ENCODE measurements at regions not wholly inside any gene's neighbourhood (a gene's known extent, or its start where the extent isn't known, plus 50 kb on each side); places are given as distances from the start of the nearest gene placed in this dataset.
A peak's percentile ranks its signal among the peaks of the same experiment; 100 is the strongest.

GRCh38 chr18:39191931-39192330 lies 1626.3 kb upstream of the CELF4 start:
- intact Hi-C loops (cut with DNase I), result no loop called here
- Histone ChIP-seq H3K27ac (no peak overlapping the region), H3K36me3 (no peaks in the 10 kb centered on the region), H3K4me1 (no peaks in the 10 kb centered on the region), H3K4me3 (no peak overlapping the region), H3K9me3 (no peaks in the 10 kb centered on the region), H3K27me3 (no peaks in the 10 kb centered on the region)
- ATAC-seq, result no peak
- WGBS (ENCODE audit: insufficient coverage, low coverage, low lambda C conversion rate, missing lambda C conversion rate), result 75% methylated on average over 1 of the region's 1 CpG
- DNase-seq, result no peak
- TF ChIP-seq CTCF (IDR thresholded peaks at IDR 0.05) (no peak), POLR2A (IDR thresholded peaks at IDR 0.05) (no peak)

DNA sequence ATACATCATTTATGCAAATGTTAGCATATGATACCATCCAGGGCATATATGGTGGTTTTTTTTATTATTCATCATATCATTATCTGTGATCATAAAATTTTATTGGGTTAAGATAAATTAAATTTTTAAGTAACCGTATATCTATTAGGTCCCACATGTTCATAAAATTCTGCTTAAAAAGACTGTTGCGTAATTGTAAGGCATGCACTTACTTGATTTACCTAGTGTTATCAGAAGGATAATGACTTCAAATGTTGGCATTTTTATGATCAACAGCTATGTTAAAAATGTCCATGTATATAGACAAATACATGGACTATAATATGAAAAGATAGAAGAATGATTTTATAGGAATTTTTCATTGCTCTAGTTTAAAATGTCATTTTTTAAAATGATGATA lies 1625.5 kb upstream of the CELF4 start:
- no peaks in the 10 kb centered on the region for H3K27me3 ChIP-seq
- H3K4me3 ChIP-seq, result no peak overlapping the region
- WGBS (ENCODE audit: insufficient coverage, low coverage, low lambda C conversion rate, missing lambda C conversion rate), result 79% methylated on average over 2 of the region's 2 CpGs
- TF ChIP-seq POLR2A (IDR thresholded peaks at IDR 0.05), result no peak
- no peak for TF ChIP-seq CTCF (IDR thresholded peaks at IDR 0.05)
- DNase-seq, result no peak
- no peaks in the 10 kb centered on the region for H3K36me3 ChIP-seq
- ATAC-seq, result no peak
- H3K4me1 ChIP-seq, result no peaks in the 10 kb centered on the region
- no peak overlapping the region for H3K27ac ChIP-seq
- intact Hi-C loops (cut with DNase I), result no loop called here
- no peaks in the 10 kb centered on the region for H3K9me3 ChIP-seq

- TF ChIP-seq POLR2A (IDR thresholded peaks at IDR 0.05), result no peak
- TF ChIP-seq CTCF (IDR thresholded peaks at IDR 0.05), result no peak
- ATAC-seq, result peak in 1 of 4 donors; percentile 40
- Histone ChIP-seq H3K9me3 (no peaks in the 10 kb centered on the region), H3K36me3 (no peaks in the 10 kb centered on the region), H3K27ac (no peak overlapping the region), H3K27me3 (no peaks in the 10 kb centered on the region), H3K4me1 (no peaks in the 10 kb centered on the region), H3K4me3 (no peak overlapping the region)
- no peak for DNase-seq
- intact Hi-C loops (cut with DNase I), result no loop called here
- 53% methylated on average over 3 of the region's 3 CpGs for WGBS (ENCODE audit: insufficient coverage, low coverage, low lambda C conversion rate, missing lambda C conversion rate)
Measured at GRCh38 chr18:39190508-39190907, 1624.9 kb upstream of the CELF4 start.

DNA sequence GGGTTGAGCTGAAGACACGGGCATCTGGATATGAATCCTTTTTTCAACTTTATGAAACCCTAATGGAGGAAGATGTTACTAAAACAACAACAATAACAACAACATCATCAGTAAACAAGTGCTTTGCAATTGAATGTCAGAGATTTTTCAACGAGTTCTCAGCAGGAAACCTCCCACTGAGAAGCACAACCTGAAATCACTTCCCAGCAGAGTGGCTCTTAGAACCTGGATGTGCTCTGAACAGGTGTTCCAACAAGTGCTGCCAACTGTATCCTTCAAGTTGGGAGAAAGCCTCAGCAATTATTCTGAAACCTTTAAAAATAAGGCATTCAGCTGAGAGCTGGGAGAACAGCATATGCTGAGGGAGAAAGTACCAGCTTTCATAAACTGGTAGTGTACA lies 1622.7 kb upstream of the CELF4 start:
- TF ChIP-seq CTCF (IDR thresholded peaks at IDR 0.05) (no peak), POLR2A (IDR thresholded peaks at IDR 0.05) (no peak)

DNA sequence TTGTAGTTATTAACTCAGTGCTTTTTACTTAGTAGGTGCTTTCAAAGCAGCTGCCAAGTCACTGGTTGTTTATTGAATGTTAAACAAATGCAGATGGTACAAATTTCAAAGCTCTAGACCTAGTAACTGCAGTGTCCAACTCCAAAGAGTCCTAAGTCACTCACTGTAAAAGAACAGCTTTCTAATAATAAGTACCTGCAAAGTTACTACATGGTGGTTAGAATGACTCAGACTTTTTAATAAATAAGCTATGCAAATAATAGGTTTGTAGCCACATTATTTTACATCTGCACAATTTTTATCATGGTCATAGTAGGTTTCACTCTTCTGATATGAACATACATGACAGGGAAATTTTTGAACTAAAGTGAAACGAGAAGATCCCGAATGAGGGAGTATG lies 1620.4 kb upstream of the CELF4 start:
- no peaks in the 10 kb centered on the region for H3K4me1 ChIP-seq
- H3K27me3 ChIP-seq, result no peaks in the 10 kb centered on the region
- intact Hi-C loops (cut with DNase I), result no loop called here
- no peaks in the 10 kb centered on the region for H3K36me3 ChIP-seq
- DNase-seq, result no peak
- H3K9me3 ChIP-seq, result no peaks in the 10 kb centered on the region
- no peak overlapping the region for H3K27ac ChIP-seq
- no peak for ATAC-seq
- WGBS (ENCODE audit: insufficient coverage, low coverage, low lambda C conversion rate, missing lambda C conversion rate), result 62% methylated on average over 2 of the region's 2 CpGs
- no peak for TF ChIP-seq POLR2A (IDR thresholded peaks at IDR 0.05)
- TF ChIP-seq CTCF (IDR thresholded peaks at IDR 0.05), result no peak
- H3K4me3 ChIP-seq, result no peak overlapping the region

More for the DNA sequence above, 1622.7 kb upstream of the CELF4 start:
- no peak for ATAC-seq
- intact Hi-C loops (cut with DNase I), result no loop called here
- H3K27me3 ChIP-seq, result no peaks in the 10 kb centered on the region
- WGBS (ENCODE audit: insufficient coverage, low coverage, low lambda C conversion rate, missing lambda C conversion rate), result 41% methylated on average over 2 of the region's 2 CpGs
- H3K27ac ChIP-seq, result no peak overlapping the region
- DNase-seq, result no peak
- H3K4me3 ChIP-seq, result no peak overlapping the region
- H3K9me3 ChIP-seq, result no peaks in the 10 kb centered on the region
- no peaks in the 10 kb centered on the region for H3K36me3 ChIP-seq
- H3K4me1 ChIP-seq, result no peaks in the 10 kb centered on the region
